Endothelial cell of umbilical vein (primary cell): ENCODE measurements at regions not wholly inside any gene's neighbourhood (a gene's known extent, or its start where the extent isn't known, plus 50 kb on each side); places are given as distances from the start of the nearest gene placed in this dataset.

Source experiments
- BruUV-seq: library from RNA; stranded (reverse); fragments of 400-500 nt; replicated peaks from 2 replicates; lab custom pipeline; 2021; lab: Mats Ljungman, UMichigan
- CTCF ChIA-PET: fragments of 300-600, 350-600 bp; sonication (Branson Sonifier 250); formaldehyde crosslinking; loops from one replicate; lab custom pipeline; 2021; ENCODE audit warnings: antibody characterized with exemption, inconsistent platforms; lab: Charles Lee
- POLR2A ChIA-PET: fragments of 300-600, 350-600 bp; sonication (Branson Sonifier 250); formaldehyde crosslinking; loops from one replicate; lab custom pipeline; 2021; ENCODE audit warnings: antibody characterized with exemption, inconsistent platforms; lab: Charles Lee
- DNase-seq: peaks from one replicate; pipeline ENCODE4 v3.0.0-alpha.2; 2011; ENCODE audit warnings: low read depth, low spot score
- FAIRE-seq: peaks from 2 replicates; lab custom pipeline; 2011; peaks lifted over from hg19 to GRCh38; lab: Jason Lieb, UNC
- H2AFZ ChIP-seq: 2 replicates; pipeline ENCODE4 v1.6.0; 2012; ENCODE audit warnings: low read depth, low read length, control low read depth, inconsistent platforms
- H3K27ac ChIP-seq: 2 replicates; pipeline ENCODE4 v1.5.1; 2011; ENCODE audit warnings: low read depth, mild to moderate bottlenecking, control low read depth, low read length, moderate library complexity; ENCODE audit not compliant: insufficient read depth
- H3K27me3 ChIP-seq, 2 experiments: 2 replicates each; pipeline versions ENCODE4 v1.6.0 to v1.6.1; 2011; ENCODE audit warnings: low read length in 2 of 2, mixed read lengths in 1 of 2; ENCODE audit not compliant: control insufficient read depth in 2 of 2, insufficient read depth in 2 of 2
- H3K36me3 ChIP-seq, 2 experiments: 2 replicates in 1 of 2; 3 replicates in 1 of 2; pipeline ENCODE4 v1.5.1; 2011; ENCODE audit warnings: low read length in 2 of 2, mild to moderate bottlenecking in 1 of 2, moderate library complexity in 1 of 2; ENCODE audit not compliant: control insufficient read depth in 2 of 2, insufficient read depth in 2 of 2; ENCODE audit errors: extremely low read depth in 1 of 2
- H3K4me1 ChIP-seq: 3 replicates; pipeline ENCODE4 v1.5.1; 2011; ENCODE audit warnings: mild to moderate bottlenecking, low read length; ENCODE audit not compliant: control insufficient read depth, insufficient read depth; ENCODE audit errors: extremely low read depth
- H3K4me2 ChIP-seq: 2 replicates; pipeline ENCODE4 v1.6.1; 2011; ENCODE audit warnings: low read length, control low read depth, mixed read lengths; ENCODE audit not compliant: insufficient read depth
- H3K4me3 ChIP-seq, 3 experiments: fragments of 200-600 bp in 1 of 3; sonication (generic), shearing (Covaris generic) in 1 of 3; replicated peaks in 1 of 3; 2 replicates each; pipeline ENCODE4 v1.5.1; 2011 to 2016; ENCODE audit warnings: control low read depth in 3 of 3, low read length in 3 of 3, mild to moderate bottlenecking in 2 of 3, inconsistent platforms in 1 of 3, low read depth in 1 of 3, moderate library complexity in 1 of 3; ENCODE audit not compliant: insufficient read depth in 1 of 3
- H3K79me2 ChIP-seq: 2 replicates; pipeline ENCODE4 v1.6.0; 2012; ENCODE audit warnings: low read length, inconsistent platforms; ENCODE audit not compliant: control insufficient read depth, insufficient read depth
- H3K9ac ChIP-seq: replicated peaks from 2 replicates; pipeline ENCODE3; 2011; ENCODE audit warnings: low read length, control low read depth; ENCODE audit not compliant: insufficient read depth; ENCODE audit errors: extremely low read depth
- H3K9me1 ChIP-seq: replicated peaks from 3 replicates; pipeline ENCODE4 v1.6.0; 2011; ENCODE audit warnings: mild to moderate bottlenecking, low read length; ENCODE audit not compliant: control insufficient read depth, insufficient read depth; ENCODE audit errors: extremely low read depth
- H3K9me3 ChIP-seq: replicated peaks from 2 replicates; pipeline ENCODE4 v1.5.1; 2012; ENCODE audit warnings: low read length, inconsistent platforms; ENCODE audit not compliant: control insufficient read depth, insufficient read depth
- H4K20me1 ChIP-seq: replicated peaks from 2 replicates; pipeline ENCODE3; 2011; ENCODE audit warnings: mild to moderate bottlenecking, low read length; ENCODE audit not compliant: control insufficient read depth, insufficient read depth; ENCODE audit errors: extremely low read depth
- CTCF ChIP-seq, 2 donors: IDR thresholded peaks; 1 replicate in 1 of 2; 2 replicates in 1 of 2; pipeline ENCODE4 v1.5.1; 2011; ENCODE audit warnings: low read length in 2 of 2, mild to moderate bottlenecking in 2 of 2, moderate library complexity in 2 of 2, control low read depth in 1 of 2, inconsistent platforms in 1 of 2, low read depth in 1 of 2; ENCODE audit not compliant: insufficient read depth in 1 of 2; ENCODE audit errors: extremely low read depth in 1 of 2
- EZH2 ChIP-seq: IDR thresholded peaks from 2 replicates; pipeline ENCODE4 v1.6.1; 2012; ENCODE audit warnings: borderline replicate concordance, low read depth, mild to moderate bottlenecking, moderate library complexity, low read length, inconsistent platforms; ENCODE audit not compliant: severe bottlenecking
- FOS ChIP-seq: IDR thresholded peaks from 2 replicates; pipeline ENCODE4 v1.6.1; 2011; ENCODE audit warnings: mild to moderate bottlenecking, low read length, moderate library complexity, borderline replicate concordance; ENCODE audit not compliant: insufficient read depth
- GATA2 ChIP-seq: IDR thresholded peaks from 2 replicates; pipeline ENCODE4 v1.7.0; 2011; ENCODE audit warnings: low read depth, mild to moderate bottlenecking, moderate library complexity, mixed read lengths, low read length; ENCODE audit not compliant: insufficient read length, insufficient read depth
- JUN ChIP-seq: IDR thresholded peaks from 2 replicates; pipeline ENCODE4 v1.6.1; 2011; ENCODE audit warnings: borderline replicate concordance, low read depth; ENCODE audit not compliant: insufficient read length, insufficient read depth
- MYC ChIP-seq: IDR thresholded peaks from one replicate; pipeline ENCODE4 v1.6.1; 2011; ENCODE audit warnings: mild to moderate bottlenecking, low read depth, low read length
- POLR2A ChIP-seq: IDR thresholded peaks from 2 replicates; pipeline ENCODE4 v1.6.1; 2012; ENCODE audit warnings: low read depth, mild to moderate bottlenecking, control low read depth, low read length
- POLR2AphosphoS5 ChIP-seq: IDR thresholded peaks from 2 replicates; pipeline ENCODE4 v1.6.1; 2012; ENCODE audit warnings: low read depth, mild to moderate bottlenecking, control low read depth, low read length, moderate library complexity; ENCODE audit not compliant: insufficient read depth
- dilution Hi-C: fragments of 300-500 bp; cut with MboI; formaldehyde crosslinking; loops from one replicate; pipeline ENCODE4 v1.15.0; 2019; ENCODE audit warnings: low sequenced_read_pairs; ENCODE audit not compliant: extremely low pct_ligation_motif_present
- intact Hi-C: fragments of 100-400 bp; cut with micrococcal nuclease; formaldehyde crosslinking; loops from one replicate; pipeline ENCODE4 v1.10.0; 2022
- TF ChIP-seq, protein P1 (sequence below): IDR thresholded peaks from 2 replicates; pipeline ENCODE4 v1.6.1; 2011; ENCODE audit not compliant: insufficient read depth, insufficient read length

DNA sequence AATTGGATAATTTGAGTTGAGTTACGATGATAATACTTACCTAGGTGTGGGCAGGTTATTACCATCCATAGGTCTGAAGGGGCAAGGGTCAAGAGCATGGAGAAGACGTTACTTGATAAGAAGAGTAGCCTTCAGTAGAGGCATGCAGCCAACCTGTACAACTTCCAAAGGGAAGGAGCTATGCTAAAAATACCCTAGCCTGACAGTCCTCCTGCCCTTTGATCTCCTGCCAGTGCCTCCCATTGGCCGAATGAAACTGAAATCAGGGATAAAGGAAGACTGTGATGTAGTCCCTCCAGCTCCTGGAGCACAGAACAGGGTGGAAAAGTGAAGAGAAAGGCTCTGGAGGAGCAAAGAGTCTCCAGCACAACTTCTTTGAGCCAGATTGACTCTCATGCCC, 487.4 kb downstream of the ADCYAP1 start:
- DNase-seq (no peak), FAIRE-seq (no peak)
- dilution Hi-C loops (no loop called here), intact Hi-C loops (no loop called here)
- ChIA-PET CTCF (no interaction called here), POLR2A (no interaction called here)
- Histone ChIP-seq H2AFZ (no peak overlapping the region), H4K20me1 (no peaks in the 10 kb centered on the region), H3K9me3 (no peaks in the 10 kb centered on the region), H3K9me1 (no peaks in the 10 kb centered on the region), H3K27me3 (no peaks in the 10 kb centered on the region), H3K4me1 (no peaks in the 10 kb centered on the region), H3K4me3 (no peak overlapping the region), H3K79me2 (no peaks in the 10 kb centered on the region), H3K9ac (no peak overlapping the region), H3K27ac (no peak overlapping the region), H3K4me2 (no peak overlapping the region), H3K36me3 (no peaks in the 10 kb centered on the region)
- no TSS peak for BruUV-seq
- TF ChIP-seq EZH2 (no peak), POLR2A (no peak), CTCF (IDR thresholded peaks at IDR 0.05; ENCODE audit: extremely low read depth in 1 of 2, insufficient read depth in 1 of 2, low read depth in 1 of 2, low read length in 2 of 2) (no peak), GATA2 (no peak), POLR2AphosphoS5 (no peak), MYC (no peak), FOS (no peak), JUN (no peak)
- TF ChIP-seq, protein P1, sequence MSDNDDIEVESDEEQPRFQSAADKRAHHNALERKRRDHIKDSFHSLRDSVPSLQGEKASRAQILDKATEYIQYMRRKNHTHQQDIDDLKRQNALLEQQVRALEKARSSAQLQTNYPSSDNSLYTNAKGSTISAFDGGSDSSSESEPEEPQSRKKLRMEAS: no peak
